GM23338 (cell line): ENCODE measurements at regions not wholly inside any gene's neighbourhood (a gene's known extent, or its start where the extent isn't known, plus 50 kb on each side); places are given as distances from the start of the nearest gene placed in this dataset.
A peak's percentile ranks its signal among the peaks of the same experiment; 100 is the strongest.
"Not testable (repeated sequence)": the region's sequence is repeated elsewhere in the genome, so short reads cannot be mapped to it uniquely, and the experiment has no call there.

Experiments
- ATAC-seq: fragments of 200-7000 bp; cut with Tn5 transposase; 3 replicates; pipeline ENCODE4 v1.9.1; 2020
- DNase-seq: peaks from one replicate; pipeline ENCODE4 v3.0.0-alpha.2; 2015; ENCODE audit warnings: low spot score
- H2AFZ ChIP-seq: fragments of 200-600 bp; sonication (generic); 2 replicates; pipeline ENCODE4 v1.8.0; 2016; ENCODE audit warnings: antibody characterized with exemption, mild to moderate bottlenecking, moderate library complexity
- H3F3A ChIP-seq: fragments of 200-600 bp; sonication (generic); replicated peaks from 2 replicates; pipeline ENCODE4 v1.8.0; 2017; ENCODE audit warnings: antibody characterized with exemption, mixed run types, low read depth
- H3K27ac ChIP-seq: fragments of 200-600 bp; sonication (generic); 2 replicates; pipeline ENCODE4 v1.6.1; 2016; ENCODE audit warnings: low read depth
- H3K27me3 ChIP-seq: fragments of 200-600 bp; sonication (generic); 2 replicates; pipeline ENCODE4 v1.8.0; 2016; ENCODE audit warnings: mild to moderate bottlenecking, mixed run types, moderate library complexity; ENCODE audit not compliant: insufficient read depth
- H3K36me3 ChIP-seq: fragments of 200-600 bp; sonication (generic); 2 replicates; pipeline ENCODE4 v1.8.0; 2016; ENCODE audit warnings: mild to moderate bottlenecking; ENCODE audit not compliant: insufficient read depth
- H3K4me1 ChIP-seq: fragments of 200-600 bp; sonication (generic); 2 replicates; pipeline ENCODE4 v1.8.0; 2016; ENCODE audit warnings: mild to moderate bottlenecking, moderate library complexity; ENCODE audit not compliant: insufficient read depth
- H3K4me2 ChIP-seq: fragments of 200-600 bp; sonication (generic); 2 replicates; pipeline ENCODE4 v1.7.1; 2017; ENCODE audit warnings: mixed run types
- H3K4me3 ChIP-seq: fragments of 200-600 bp; sonication (generic); 2 replicates; pipeline ENCODE4 v1.6.1; 2016; ENCODE audit warnings: mixed run types
- H3K79me2 ChIP-seq: fragments of 200-600 bp; sonication (generic); replicated peaks from 2 replicates; pipeline ENCODE4 v1.8.0; 2017; ENCODE audit warnings: mild to moderate bottlenecking; ENCODE audit not compliant: insufficient read depth
- H3K9me2 ChIP-seq: fragments of 200-600 bp; sonication (generic); 2 replicates; pipeline ENCODE4 v1.8.0; 2017; ENCODE audit not compliant: insufficient read depth
- H4K20me1 ChIP-seq: fragments of 200-600 bp; sonication (generic); replicated peaks from 2 replicates; pipeline ENCODE4 v1.8.0; 2017; ENCODE audit warnings: mild to moderate bottlenecking; ENCODE audit not compliant: insufficient read depth
- H3K27ac Mint-ChIP-seq: 2 replicates; pipeline ENCODE4 v1.8.0; 2020; ENCODE audit warnings: inconsistent platforms, mild to moderate bottlenecking, moderate library complexity, mixed read lengths
- H3K27me3 Mint-ChIP-seq: 3 replicates; pipeline ENCODE4 v1.8.0; 2022; ENCODE audit warnings: low read depth, mild to moderate bottlenecking, moderate library complexity, mixed read lengths, inconsistent platforms; ENCODE audit not compliant: insufficient read depth, poor library complexity
- H3K36me3 Mint-ChIP-seq: 3 replicates; pipeline ENCODE4 v1.8.0; 2021; ENCODE audit warnings: low read depth, mild to moderate bottlenecking, inconsistent platforms, moderate library complexity, mixed read lengths
- H3K4me1 Mint-ChIP-seq: 3 replicates; pipeline ENCODE4 v1.8.0; 2020; ENCODE audit warnings: mild to moderate bottlenecking, inconsistent platforms, mixed read lengths
- H3K4me3 Mint-ChIP-seq: 3 replicates; pipeline ENCODE4 v1.8.0; 2021; ENCODE audit warnings: moderate library complexity, mild to moderate bottlenecking, inconsistent platforms, mixed read lengths
- H3K9me3 Mint-ChIP-seq: 3 replicates; pipeline ENCODE4 v1.8.0; 2020; ENCODE audit warnings: moderate library complexity, mild to moderate bottlenecking, inconsistent platforms, mixed read lengths
- CREB1 ChIP-seq: fragments of 250-450 bp; sonication (Bioruptor Pico); IDR thresholded peaks from 2 replicates; pipeline ENCODE4 v1.5.0; 2020; ENCODE audit warnings: low read depth, mild to moderate bottlenecking, moderate library complexity
- CTCF ChIP-seq, 2 experiments: fragments of 200-600 bp in 1 of 2; sonication (generic) in 1 of 2; conservative IDR thresholded peaks; 2 replicates each; pipeline versions ENCODE4 v1.5.1 to v1.6.1; 2016 to 2017; ENCODE audit warnings: antibody characterized with exemption in 2 of 2, low read depth in 2 of 2, mild to moderate bottlenecking in 2 of 2, moderate library complexity in 1 of 2
- ETS1 ChIP-seq: IDR thresholded peaks from 2 replicates; pipeline ENCODE4 v1.6.1; 2016; ENCODE audit warnings: antibody characterized with exemption
- EZH2 ChIP-seq: fragments of 200-600 bp; sonication (generic); IDR thresholded peaks from one replicate; pipeline ENCODE4 v1.8.0; 2017; ENCODE audit warnings: antibody characterized with exemption, mild to moderate bottlenecking, low read depth; ENCODE audit not compliant: unreplicated experiment
- EZH2phosphoT487 ChIP-seq: fragments of 200-600 bp; sonication (generic); IDR thresholded peaks from one replicate; pipeline ENCODE4 v1.8.1; 2018; ENCODE audit warnings: antibody characterized with exemption; ENCODE audit not compliant: unreplicated experiment
- JUNB ChIP-seq: IDR thresholded peaks from one replicate; pipeline ENCODE4 v1.6.1; 2016; ENCODE audit warnings: antibody characterized with exemption; ENCODE audit not compliant: unreplicated experiment
- NANOG ChIP-seq: IDR thresholded peaks from 2 replicates; pipeline ENCODE4 v1.6.1; 2016; ENCODE audit warnings: antibody characterized with exemption, borderline replicate concordance
- POLR2AphosphoS5 ChIP-seq: IDR thresholded peaks from 2 replicates; pipeline ENCODE4 v1.6.1; 2016; ENCODE audit warnings: antibody characterized with exemption, low read depth
- REST ChIP-seq: IDR thresholded peaks from one replicate; pipeline ENCODE4 v1.6.1; 2018; ENCODE audit warnings: antibody characterized with exemption; ENCODE audit not compliant: unreplicated experiment
- STAT1 ChIP-seq: IDR thresholded peaks from one replicate; pipeline ENCODE4 v1.6.1; 2016; ENCODE audit warnings: antibody characterized with exemption; ENCODE audit not compliant: unreplicated experiment
- ZNF114 ChIP-seq: fragments of 250-450 bp; sonication (Bioruptor Pico); IDR thresholded peaks from 2 replicates; pipeline ENCODE4 v1.5.0; 2020; ENCODE audit warnings: mild to moderate bottlenecking, moderate library complexity
- ZNF331 ChIP-seq: fragments of 250-450 bp; sonication (Bioruptor Pico); IDR thresholded peaks from 2 replicates; pipeline ENCODE4 v1.5.0; 2020; ENCODE audit warnings: low read depth, mild to moderate bottlenecking, moderate library complexity

- H3K36me3 Mint-ChIP-seq, H3K4me2 ChIP-seq, H3K9me2 ChIP-seq, H3K36me3 ChIP-seq, H3K27ac Mint-ChIP-seq, H3K27ac ChIP-seq, H4K20me1 ChIP-seq, H3K79me2 ChIP-seq, H3F3A ChIP-seq, H3K4me3 ChIP-seq, H2AFZ ChIP-seq, H3K4me1 ChIP-seq, H3K4me1 Mint-ChIP-seq, ATAC-seq, H3K9me3 Mint-ChIP-seq, DNase-seq, H3K4me3 Mint-ChIP-seq: not testable (repeated sequence)
- peaks cover 36% of the 10 kb centered on the region for H3K27me3 ChIP-seq
- peaks cover 17% of the 10 kb centered on the region for H3K27me3 Mint-ChIP-seq
These were observed 133.2 kb downstream of the KCNJ12 start for GRCh38 chr17:21509356-21509755.

GRCh38 chr17:21510686-21511362, 134.7 kb downstream of the KCNJ12 start:
- no peak for DNase-seq
- Mint-ChIP-seq H3K36me3 (no peaks in the 10 kb centered on the region), H3K4me3 (peak overlapping the region; percentile 65), H3K27ac (no peak overlapping the region), H3K27me3 (peaks cover 17% of the 10 kb centered on the region), H3K4me1 (peaks cover 16% of the 10 kb centered on the region; the same call in 2 of the 3 replicates), H3K9me3 (no peaks in the 10 kb centered on the region; the same call in 2 of the 3 replicates)
- Histone ChIP-seq H3K4me3 (peak overlapping the region; percentile 67), H3K27ac (no peak overlapping the region), H3K79me2 (no peaks in the 10 kb centered on the region), H3K9me2 (no peaks in the 10 kb centered on the region), H3K36me3 (no peaks in the 10 kb centered on the region), H3F3A (no peaks in the 10 kb centered on the region), H3K4me1 (peaks cover 13% of the 10 kb centered on the region), H3K27me3 (peaks cover 36% of the 10 kb centered on the region), H3K4me2 (peak overlapping the region; percentile 82), H4K20me1 (no peaks in the 10 kb centered on the region), H2AFZ (peak overlapping the region; percentile 97)
- no peak for ATAC-seq
- no peak for TF ChIP-seq JUNB
- no peak for TF ChIP-seq ZNF331 (CRISPR knock-in tag)
- TF ChIP-seq EZH2 = no peak
- no peak for TF ChIP-seq CREB1 (CRISPR knock-in tag)
- TF ChIP-seq POLR2AphosphoS5 = no peak
- no peak for TF ChIP-seq ZNF114 (CRISPR knock-in tag)
- no peak for TF ChIP-seq EZH2phosphoT487
- TF ChIP-seq STAT1 = no peak
- TF ChIP-seq NANOG = no peak
- no peak for TF ChIP-seq CTCF (conservative IDR thresholded peaks at IDR 0.05; ENCODE audit: low read depth in 2 of 2)
- TF ChIP-seq ETS1 = no peak
- no peak for TF ChIP-seq REST
